ENCODE measurements at regions not wholly inside any gene's neighbourhood (a gene's known extent, or its start where the extent isn't known, plus 50 kb on each side); places are given as distances from the start of the nearest gene placed in this dataset.
"Not testable (repeated sequence)": the region's sequence is repeated elsewhere in the genome, so short reads cannot be mapped to it uniquely, and the experiment has no call there.

DNA sequence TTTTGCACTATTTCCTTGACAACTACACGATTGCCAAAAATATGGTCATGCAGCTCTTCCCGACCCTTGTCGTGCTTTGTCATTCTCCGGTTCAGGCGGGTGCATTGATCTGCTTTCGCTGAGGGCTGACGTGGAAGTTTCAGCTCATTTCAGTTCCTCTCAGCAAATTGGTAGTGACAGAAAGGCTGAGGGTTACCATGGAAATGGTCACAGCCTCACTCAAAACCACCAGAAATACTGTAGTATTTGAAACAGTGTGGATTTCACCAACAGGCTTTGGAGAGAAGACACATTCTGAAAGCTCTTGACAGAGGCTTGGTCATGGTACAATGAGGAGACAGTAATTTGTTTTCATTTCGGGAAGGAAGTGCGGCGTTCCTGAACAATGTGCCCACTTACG, 99.7 kb upstream of the EXOC2 start:
- DNase-seq, result no peak

GRCh38 chr6:788058-788457, 95.1 kb upstream of the EXOC2 start:
- DNase-seq, result no peak

- peak; percentile 41 for DNase-seq
Observed at GRCh38 chr6:786946-787763, 94.2 kb upstream of the EXOC2 start.

DNA sequence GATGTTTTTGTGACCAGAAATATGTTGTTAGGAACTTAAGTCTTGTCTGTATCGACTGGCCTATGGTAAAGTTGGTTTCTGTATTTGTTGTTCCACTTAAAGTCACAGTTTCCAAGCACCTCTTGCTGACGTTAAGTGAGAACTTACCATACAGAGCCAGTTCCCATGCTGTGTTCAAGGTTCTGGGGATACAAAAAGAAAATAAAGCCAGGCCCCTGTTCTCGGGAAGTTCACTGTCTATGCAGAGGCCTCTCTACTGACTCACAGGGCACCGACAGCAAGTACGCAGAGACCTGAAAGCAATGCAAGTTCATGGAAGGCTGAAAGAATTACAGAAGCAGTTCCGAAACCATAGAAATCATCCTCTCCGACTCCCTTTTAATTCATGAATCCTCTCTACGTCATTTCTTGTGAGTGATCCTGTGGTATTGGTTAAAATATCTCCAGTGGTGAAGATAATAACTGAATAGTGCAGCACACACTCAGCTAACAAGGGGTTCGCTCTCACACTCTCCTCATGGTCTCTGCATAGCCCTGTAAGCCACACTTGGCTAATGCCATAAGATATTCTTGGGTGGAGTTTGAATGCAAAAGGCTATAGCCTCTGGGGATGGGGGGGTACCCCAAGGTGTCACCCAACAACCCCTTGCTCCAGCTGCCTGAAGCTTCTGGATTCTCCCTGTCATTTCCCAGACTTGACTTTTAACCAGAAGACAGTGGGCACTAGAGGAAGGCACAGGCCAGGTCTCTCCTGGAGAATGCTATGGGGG, 91.2 kb upstream of the EXOC2 start:
- DNase-seq, result no peak

DNA sequence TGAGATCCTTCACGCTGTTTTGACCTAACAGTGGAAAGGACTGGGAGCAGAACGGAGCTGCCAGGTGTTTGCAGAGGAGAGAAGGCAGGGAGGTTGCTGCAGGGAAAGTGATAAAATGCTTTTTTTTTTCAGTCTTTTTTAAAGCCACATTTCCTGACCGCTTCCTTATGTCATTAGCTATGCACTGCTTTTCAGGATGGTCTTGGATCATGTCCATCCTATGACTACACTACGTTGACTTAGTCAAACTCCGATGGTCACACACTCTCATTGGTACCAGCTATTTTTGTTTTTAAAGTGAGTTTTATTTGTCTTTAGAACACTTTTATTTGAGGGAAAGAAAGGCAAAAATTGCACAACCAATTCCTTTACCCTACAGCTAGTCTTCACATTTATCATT, 89.2 kb upstream of the EXOC2 start:
- DNase-seq, result no peak

GRCh38 chr6:781350-781961, 88.5 kb upstream of the EXOC2 start:
- peak; percentile 15 for DNase-seq

- no peak for DNase-seq
Observed at GRCh38 chr6:780706-781105, 87.8 kb upstream of the EXOC2 start.

DNA sequence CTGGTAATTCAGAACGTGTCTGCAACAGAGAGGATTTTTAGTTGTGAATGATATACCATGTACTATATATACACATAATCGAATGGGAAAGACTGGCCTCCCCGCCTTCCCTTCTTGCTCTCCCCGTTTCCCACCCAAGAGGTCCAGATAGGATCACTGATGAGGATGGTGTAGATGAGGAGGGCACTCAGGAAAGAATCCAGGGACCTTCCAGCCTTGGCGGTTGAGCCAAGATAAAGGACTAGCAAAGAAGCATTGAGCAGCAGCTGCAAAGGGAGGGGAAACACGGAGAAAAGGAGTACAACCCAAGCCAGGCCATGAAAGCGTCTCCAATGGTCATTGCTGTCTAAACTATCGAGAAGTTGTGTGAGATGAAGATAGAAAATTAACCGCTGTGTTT, 84.0 kb upstream of the EXOC2 start:
- DNase-seq, result no peak

DNA sequence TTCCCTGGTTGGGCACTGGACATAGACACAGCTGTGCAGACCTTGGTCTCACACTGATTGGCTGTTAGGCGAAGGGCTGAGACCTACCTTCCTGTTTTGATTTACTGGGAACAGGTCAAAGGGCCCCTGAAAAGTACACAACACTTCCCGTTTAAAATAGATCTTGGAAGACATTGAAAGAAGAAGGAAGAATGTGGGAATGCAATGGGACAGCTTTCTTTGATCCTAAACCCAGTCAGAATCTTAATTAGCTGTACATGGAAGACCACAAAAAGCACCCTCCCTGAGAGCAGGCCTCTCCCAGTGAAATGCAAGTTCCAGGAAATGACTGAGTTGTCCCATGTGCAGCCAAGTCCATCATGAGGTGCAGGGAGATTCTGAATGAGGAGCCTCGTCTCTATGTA, 83.6 kb upstream of the EXOC2 start:
- DNase-seq, result no peak

DNA sequence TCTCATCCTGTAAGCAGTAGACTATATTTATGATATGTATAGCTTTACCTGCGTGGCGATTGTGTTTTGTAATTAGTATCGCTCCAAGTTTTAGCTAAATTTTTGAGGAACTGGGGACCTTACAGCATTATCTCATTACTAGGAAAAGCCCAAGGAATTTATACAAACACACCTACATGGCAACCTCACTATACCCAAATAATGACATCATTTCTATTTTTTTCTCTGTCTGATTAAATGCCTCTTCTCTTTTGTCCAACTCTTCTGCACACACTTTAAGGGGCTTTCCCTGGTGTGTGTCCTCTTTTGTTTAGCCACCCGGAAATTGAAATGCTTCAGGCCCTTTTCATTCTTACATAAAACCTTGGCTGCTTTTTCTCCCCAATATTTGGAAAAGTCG, 82.9 kb upstream of the EXOC2 start:
- DNase-seq, result no peak

DNA sequence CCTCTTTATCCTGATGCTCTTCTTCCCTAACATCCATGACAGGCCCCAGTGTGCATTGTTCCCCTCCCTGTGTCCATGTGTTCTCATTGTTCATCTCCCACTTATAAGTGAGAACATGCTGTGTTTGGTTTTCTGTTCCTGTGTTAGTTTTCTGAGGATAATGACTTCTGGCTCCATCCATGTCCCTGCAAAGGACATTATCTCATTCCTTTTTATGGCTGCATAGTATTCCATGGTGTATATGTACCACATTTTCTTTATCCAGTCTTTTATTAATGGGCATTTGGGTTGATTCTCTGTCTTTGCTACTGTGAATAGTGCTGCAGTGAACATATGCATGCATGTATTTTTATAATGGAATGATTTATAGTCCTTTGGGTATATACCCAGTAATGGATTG, 78.7 kb upstream of the EXOC2 start:
- not testable (repeated sequence) for DNase-seq

DNA sequence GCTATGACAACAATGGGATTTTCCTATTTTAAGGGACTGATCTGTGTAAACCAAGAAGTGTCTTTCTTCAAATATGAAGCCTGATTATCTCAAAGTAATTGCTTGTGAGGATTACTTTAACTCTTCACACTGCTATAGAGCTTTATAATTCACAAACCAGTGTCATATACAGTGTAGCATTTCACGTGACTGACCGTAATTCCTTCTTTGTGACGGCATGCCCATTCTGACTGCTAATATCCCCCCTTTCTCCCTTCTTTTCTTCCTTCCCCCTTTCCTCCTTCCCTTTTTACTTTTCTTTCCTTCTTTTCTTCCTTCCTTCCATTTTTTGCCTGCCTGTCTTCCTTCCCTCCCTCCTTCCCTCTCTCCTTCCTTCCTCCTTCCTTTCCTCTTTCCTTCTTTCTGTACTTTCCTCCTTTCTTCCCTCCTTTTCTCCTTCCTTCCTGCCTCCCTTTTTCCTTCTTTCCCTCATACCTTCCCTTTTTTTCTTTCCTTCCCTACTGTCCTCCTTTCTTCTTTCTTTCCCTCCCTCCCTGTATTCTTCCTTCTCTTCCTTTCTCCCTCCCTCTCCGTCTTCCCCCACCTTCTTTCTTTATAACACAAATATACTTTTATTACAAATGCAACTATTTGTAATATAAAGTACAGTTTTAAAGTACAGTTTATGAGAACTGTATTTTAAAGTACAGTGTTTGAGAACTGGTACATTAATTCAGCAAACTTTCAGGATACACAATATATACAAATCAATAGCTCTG, 75.0 kb upstream of the EXOC2 start:
- DNase-seq, result no peak

DNA sequence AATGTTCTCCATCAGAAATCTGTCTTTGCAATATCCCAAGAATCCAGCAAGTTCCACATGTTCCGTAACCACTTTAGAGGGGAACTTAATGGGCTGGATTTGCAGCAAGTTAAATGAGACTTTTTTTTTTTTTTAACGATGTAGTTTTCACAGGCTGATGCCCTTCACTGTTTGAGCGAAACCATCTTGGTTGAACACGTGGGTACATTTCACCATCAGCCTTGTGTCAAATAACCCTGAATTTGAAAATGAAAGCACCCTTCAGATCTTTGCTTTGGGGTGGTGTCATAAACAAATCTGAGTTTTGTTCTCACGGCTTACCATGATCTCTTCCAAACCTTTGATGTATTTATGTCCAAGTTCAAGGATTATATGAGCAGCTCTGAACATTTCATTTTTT, 73.7 kb upstream of the EXOC2 start:
- no peak for DNase-seq

DNA sequence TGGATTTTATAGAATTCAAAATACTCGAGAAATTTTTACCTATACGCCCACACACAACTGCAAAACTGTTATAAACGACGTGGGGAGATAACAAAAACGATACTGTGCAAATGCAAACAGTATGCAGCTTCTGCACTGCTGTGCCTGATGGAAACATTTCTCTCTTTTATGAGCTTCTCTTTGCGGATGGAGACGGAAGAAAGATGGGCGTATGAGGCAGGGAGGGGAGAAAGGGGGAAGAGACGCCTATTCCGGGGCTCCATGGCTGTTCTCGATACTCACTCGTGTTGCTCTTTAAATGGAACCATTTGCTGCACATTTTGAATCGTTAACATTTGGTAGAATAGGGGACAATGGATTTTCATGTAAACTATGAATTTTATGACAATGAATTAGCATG, 69.1 kb upstream of the EXOC2 start:
- no peak for DNase-seq

DNA sequence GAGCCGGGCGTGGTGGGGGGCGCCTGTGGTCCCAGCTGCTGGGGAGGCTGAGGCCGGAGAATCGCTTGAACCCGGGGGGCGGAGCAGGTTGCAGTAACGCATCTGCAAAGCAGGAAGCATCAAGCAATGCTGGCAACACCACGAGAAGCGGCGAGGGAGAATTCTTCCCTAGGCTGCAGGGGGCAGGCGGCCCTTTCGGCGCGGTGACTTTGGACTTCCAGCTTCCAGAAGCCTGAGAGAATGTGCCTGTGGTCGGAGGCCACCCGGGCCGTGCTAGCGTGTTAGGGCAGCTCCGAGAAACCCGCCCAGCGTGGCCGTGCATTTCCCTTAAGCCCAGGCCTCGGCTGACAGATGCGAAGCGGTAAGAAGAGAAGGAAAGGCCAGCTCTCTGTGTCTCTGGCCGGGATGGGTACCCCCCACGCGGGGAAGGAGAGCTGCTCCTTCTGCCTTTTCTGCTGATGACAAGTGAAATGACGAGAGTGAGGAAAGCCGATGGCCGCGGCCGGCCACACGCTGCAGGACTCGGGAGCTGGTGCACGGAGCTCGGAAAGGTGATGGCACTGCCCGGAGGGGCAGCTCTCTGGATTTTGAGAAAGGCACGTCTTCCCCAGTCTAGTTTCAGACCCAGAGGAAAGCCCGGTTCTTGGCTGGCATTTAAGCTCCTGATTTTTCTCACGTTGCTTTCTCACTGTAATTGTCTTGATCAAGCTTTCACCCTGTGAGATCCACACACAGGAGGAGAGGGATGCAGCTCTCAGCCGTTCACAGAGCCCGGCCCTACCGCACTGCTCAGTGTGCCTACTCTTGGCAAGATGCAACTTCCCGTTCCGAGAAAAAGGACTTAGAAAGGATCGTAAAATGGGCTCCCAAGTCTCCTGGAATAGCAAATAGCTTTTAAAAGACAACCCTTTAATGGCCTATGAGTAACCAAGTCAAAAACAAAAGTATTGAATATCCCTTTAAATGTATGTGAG, 68.3 kb upstream of the EXOC2 start:
- no peak for DNase-seq

GRCh38 chr6:759729-760128, 66.8 kb upstream of the EXOC2 start:
- DNase-seq, result no peak

DNA sequence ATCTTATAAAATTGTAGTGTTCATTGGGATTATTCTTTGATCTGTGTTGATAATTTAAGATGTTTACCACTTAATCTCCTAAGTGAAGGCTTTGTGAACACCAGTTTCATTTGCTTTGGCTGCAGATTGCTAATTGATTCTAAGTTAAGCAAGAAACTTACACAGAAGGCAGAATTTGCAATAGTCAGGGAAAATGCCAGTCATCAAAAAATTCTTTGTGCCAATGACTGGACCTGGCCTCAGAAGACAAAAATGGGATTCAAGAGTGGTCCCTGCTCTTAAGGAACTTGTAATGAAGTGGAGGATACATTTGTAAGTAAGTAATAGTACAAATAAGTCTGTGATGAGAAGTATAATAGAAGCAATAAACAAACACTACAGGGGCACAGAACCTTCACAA, 63.3 kb upstream of the EXOC2 start:
- no peak for DNase-seq

GRCh38 chr6:754202-754601, 61.3 kb upstream of the EXOC2 start:
- DNase-seq, result no peak

DNA sequence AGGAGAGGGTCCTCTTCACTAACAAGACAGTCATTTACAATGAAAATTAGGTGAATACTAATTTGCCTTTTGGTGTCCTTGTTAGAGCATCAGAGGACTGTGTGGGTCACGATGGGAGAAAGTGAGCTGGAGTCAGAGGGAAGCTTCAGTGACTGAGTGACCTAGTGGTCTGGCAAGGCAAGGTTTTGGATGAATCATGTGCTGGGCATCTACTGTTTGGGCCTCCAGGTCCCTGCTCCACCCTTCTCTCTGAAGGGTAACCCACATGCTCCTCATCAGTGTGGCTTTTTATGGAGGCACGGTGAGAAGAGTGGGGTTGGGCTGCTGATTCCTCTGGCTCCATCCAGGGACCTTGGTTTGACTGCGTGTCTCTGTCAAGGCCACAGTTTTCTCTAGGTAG, 60.5 kb upstream of the EXOC2 start:
- no peak for DNase-seq

GRCh38 chr6:752438-752837, 59.5 kb upstream of the EXOC2 start:
- DNase-seq, result no peak

GRCh38 chr6:751765-752164, 58.8 kb upstream of the EXOC2 start:
- no peak for DNase-seq

DNA sequence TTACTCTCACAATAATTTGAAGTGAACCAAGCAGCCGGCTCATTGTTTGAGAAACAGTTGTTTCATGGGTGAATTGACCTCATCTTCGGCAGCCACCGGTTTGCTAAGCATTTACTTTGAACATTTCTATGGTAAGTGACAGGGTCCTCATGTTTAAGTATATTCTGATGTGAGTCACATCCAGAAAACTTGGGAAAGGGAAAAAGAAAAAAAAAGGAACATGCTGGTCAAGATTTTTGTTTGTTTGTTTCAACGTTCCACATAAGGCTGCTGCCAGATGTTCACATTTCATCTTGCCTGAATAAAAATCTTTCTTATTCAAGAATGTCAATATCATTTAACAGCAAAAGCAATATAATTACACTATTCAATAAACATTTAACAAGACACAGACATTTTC, 55.0 kb upstream of the EXOC2 start:
- no peak for DNase-seq
